Ovary (tissue), 7 donors: ENCODE measurements at regions not wholly inside any gene's neighbourhood (a gene's known extent, or its start where the extent isn't known, plus 50 kb on each side); places are given as distances from the start of the nearest gene placed in this dataset.

Experiments used
- DNase-seq, 5 donors: peaks; one replicate each; pipeline ENCODE4 v3.0.0-alpha.2; 2019 to 2020
- H3K27ac ChIP-seq, 2 donors: fragments of 200-600 bp; one replicate each; pipeline versions ENCODE4 v1.5.1 to v1.8.0; 2019 to 2022
- H3K27me3 ChIP-seq: fragments of 200-600 bp; one replicate; pipeline ENCODE4 v1.8.0; 2022
- H3K36me3 ChIP-seq: fragments of 200-600 bp; sonication (generic); one replicate; pipeline ENCODE4 v1.5.1; 2019
- H3K4me1 ChIP-seq: one replicate; pipeline ENCODE4 v1.8.1; 2013; ENCODE audit warnings: mild to moderate bottlenecking, moderate library complexity; ENCODE audit not compliant: insufficient read depth
- H3K4me3 ChIP-seq: fragments of 200-600 bp; sonication (generic); one replicate; pipeline ENCODE4 v1.5.1; 2017
- H3K9me3 ChIP-seq, 2 donors: fragments of 200-600 bp in 1 of 2; sonication (generic) in 1 of 2; one replicate each; pipeline versions ENCODE4 v1.5.1 to v1.8.1; 2013 to 2019; ENCODE audit warnings: mild to moderate bottlenecking in 1 of 2, moderate library complexity in 1 of 2
- EP300 ChIP-seq: sonication (generic); formaldehyde crosslinking; IDR thresholded peaks from one replicate; pipeline ENCODE4 v1.6.1; 2017; ENCODE audit warnings: antibody characterized with exemption
- POLR2A ChIP-seq: fragments of 450-650 bp; IDR thresholded peaks from one replicate; pipeline ENCODE4 v1.6.1; 2017; ENCODE audit warnings: antibody characterized with exemption, mild to moderate bottlenecking, moderate library complexity
- WGBS, 3 donors: extraction: QIAGEN DNeasy Blood & Tissue Kit in 1 of 3; methylation state at CpG; one replicate each; pipeline versions ENCODE4 v1.1.5 to v1.1.7; 2013 to 2017; 5-methylcytosine and 5-hydroxymethylcytosine counted together
- intact Hi-C, 4 donors: fragments of 100-400 bp; cut with DNase I; formaldehyde crosslinking; loops; one replicate each; pipeline versions ENCODE4 v1.11.0 to v1.15.1; 2022 to 2023
- TF ChIP-seq, protein P1 (sequence below), 3 donors: fragments of 450-650 bp in 2 of 3; fragments of 200-600 bp in 1 of 3; IDR thresholded peaks; one replicate each; pipeline versions ENCODE4 v1.5.1 to v1.8.0; 2016 to 2022; ENCODE audit warnings: antibody characterized with exemption in 3 of 3, mild to moderate bottlenecking in 1 of 3
- donor health status: DM: no; HTN: no; CAD: no; lungs with moderate emphysema.
- donor health status: DM: no; HTN: no; CAD: no.
- donor health status: Bipolar disorder and iron deficiency.
- donor health status: DM: no; HTN: no; CAD: no.
- donor health status: DM: yes; HTN: yes; CAD: no.

DNA sequence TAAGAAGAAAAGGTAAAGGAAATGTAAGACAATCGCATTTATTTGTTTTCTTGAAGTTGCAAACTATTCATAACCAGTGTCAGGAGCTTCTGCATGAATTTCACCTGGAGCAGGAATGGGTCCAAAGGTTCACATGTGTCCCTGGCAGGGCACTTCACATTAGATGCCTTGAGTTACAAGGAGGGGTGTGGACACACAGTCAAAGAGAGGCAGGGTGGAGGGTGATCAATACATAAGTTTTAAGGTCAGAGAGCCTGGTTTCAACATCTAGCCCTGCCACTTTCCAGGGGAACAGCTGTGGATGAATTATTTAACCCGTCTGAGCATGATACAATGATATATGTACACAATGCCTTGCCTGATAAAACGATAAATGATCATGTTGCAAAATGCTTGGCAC lies 321.4 kb downstream of the CYP26B1 start:
- no peak overlapping the region for H3K27ac ChIP-seq
- TF ChIP-seq POLR2A (no peak), EP300 (no peak)
- TF ChIP-seq, protein P1, sequence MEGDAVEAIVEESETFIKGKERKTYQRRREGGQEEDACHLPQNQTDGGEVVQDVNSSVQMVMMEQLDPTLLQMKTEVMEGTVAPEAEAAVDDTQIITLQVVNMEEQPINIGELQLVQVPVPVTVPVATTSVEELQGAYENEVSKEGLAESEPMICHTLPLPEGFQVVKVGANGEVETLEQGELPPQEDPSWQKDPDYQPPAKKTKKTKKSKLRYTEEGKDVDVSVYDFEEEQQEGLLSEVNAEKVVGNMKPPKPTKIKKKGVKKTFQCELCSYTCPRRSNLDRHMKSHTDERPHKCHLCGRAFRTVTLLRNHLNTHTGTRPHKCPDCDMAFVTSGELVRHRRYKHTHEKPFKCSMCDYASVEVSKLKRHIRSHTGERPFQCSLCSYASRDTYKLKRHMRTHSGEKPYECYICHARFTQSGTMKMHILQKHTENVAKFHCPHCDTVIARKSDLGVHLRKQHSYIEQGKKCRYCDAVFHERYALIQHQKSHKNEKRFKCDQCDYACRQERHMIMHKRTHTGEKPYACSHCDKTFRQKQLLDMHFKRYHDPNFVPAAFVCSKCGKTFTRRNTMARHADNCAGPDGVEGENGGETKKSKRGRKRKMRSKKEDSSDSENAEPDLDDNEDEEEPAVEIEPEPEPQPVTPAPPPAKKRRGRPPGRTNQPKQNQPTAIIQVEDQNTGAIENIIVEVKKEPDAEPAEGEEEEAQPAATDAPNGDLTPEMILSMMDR (IDR thresholded peaks at IDR 0.05), result no peak
- no peaks in the 10 kb centered on the region for H3K4me1 ChIP-seq
- H3K9me3 ChIP-seq, result no peaks in the 10 kb centered on the region
- no peak overlapping the region for H3K4me3 ChIP-seq
- 79 to 84% (median 80%) methylated on average over 3 of the region's 3 CpGs for WGBS, 3 donors
- H3K27me3 ChIP-seq, result no peaks in the 10 kb centered on the region
- no peak for DNase-seq
- H3K36me3 ChIP-seq, result no peaks in the 10 kb centered on the region
- intact Hi-C loops, result no loop called here

DNA sequence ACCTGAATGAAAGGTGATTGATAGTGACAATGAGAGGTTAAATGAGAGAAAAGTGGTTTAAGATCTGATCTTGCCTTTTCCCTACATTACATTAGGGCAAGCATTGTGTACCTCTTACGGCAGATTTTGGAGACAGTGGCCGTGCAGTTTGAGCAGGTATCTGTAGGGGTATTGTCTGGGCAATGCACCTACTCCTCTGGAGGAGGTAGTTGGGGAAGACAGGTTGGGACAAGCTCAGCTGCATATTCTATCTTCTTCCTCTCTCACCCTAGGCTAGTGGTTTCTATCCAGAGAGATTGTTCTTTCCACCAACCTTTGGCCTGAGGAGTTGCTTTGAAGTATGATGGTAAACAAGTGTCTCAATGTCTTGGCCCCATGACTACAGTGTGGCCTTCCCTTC lies 323.2 kb downstream of the CYP26B1 start:
- H3K36me3 ChIP-seq, result no peaks in the 10 kb centered on the region
- H3K9me3 ChIP-seq, result no peaks in the 10 kb centered on the region
- WGBS, 3 donors, result 92 to 95% (median 94%) methylated on average over 2 of the region's 2 CpGs
- H3K4me1 ChIP-seq, result no peaks in the 10 kb centered on the region
- no peak overlapping the region for H3K27ac ChIP-seq
- no peak for TF ChIP-seq EP300
- TF ChIP-seq POLR2A, result no peak
- TF ChIP-seq, protein P1 (IDR thresholded peaks at IDR 0.05), result no peak
- H3K4me3 ChIP-seq, result no peak overlapping the region
- intact Hi-C loops, result no loop called here
- no peak for DNase-seq
- no peaks in the 10 kb centered on the region for H3K27me3 ChIP-seq

DNA sequence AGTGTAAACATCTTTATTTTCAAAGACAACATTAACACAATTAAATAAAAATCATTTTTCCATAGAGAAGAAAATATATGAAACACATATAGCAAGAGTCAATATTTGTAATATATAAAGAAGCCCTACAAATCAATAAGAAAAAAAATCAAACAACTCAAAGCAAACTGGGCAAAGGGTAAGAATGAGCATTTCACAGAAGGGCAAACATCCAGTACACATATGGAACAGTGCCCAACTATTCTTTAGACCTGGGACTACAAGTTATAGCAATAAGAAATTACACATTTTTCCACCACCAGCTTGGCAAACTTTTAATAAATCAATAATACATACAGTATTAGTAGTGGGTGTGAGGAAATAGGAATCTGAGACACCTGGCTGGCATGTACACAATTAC lies 324.1 kb downstream of the CYP26B1 start:
- no peak overlapping the region for H3K4me3 ChIP-seq
- H3K36me3 ChIP-seq, result no peaks in the 10 kb centered on the region
- intact Hi-C loops, result no loop called here
- no peak overlapping the region for H3K27ac ChIP-seq
- no peaks in the 10 kb centered on the region for H3K27me3 ChIP-seq
- H3K4me1 ChIP-seq, result no peaks in the 10 kb centered on the region
- DNase-seq, result no peak
- no peaks in the 10 kb centered on the region for H3K9me3 ChIP-seq
- TF ChIP-seq POLR2A (no peak), EP300 (no peak)
- TF ChIP-seq, protein P1 (IDR thresholded peaks at IDR 0.05), result no peak

DNA sequence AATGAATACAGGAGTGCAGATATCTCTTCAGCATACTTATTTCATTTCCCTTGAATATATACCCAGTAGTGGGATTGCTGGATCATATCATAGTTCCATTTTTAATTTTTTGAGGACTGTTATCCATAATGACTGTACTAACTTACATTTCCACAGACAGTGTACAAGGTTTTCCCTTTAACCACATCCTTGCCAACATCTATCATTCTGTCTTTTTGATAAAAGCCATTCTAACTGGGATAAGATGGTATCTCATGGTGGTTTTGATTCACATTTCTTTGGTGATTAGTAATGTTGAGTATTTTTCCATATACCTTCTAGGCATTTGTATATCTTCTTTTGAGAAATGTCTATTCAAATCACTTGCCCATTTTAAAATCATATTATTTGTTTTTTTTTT lies 325.2 kb downstream of the CYP26B1 start:
- Histone ChIP-seq H3K27ac (no peak overlapping the region), H3K4me3 (no peak overlapping the region), H3K4me1 (no peaks in the 10 kb centered on the region), H3K36me3 (no peaks in the 10 kb centered on the region), H3K9me3 (no peaks in the 10 kb centered on the region), H3K27me3 (no peaks in the 10 kb centered on the region)
- intact Hi-C loops, result no loop called here
- TF ChIP-seq POLR2A, result no peak
- no peak for TF ChIP-seq EP300
- no peak for DNase-seq

DNA sequence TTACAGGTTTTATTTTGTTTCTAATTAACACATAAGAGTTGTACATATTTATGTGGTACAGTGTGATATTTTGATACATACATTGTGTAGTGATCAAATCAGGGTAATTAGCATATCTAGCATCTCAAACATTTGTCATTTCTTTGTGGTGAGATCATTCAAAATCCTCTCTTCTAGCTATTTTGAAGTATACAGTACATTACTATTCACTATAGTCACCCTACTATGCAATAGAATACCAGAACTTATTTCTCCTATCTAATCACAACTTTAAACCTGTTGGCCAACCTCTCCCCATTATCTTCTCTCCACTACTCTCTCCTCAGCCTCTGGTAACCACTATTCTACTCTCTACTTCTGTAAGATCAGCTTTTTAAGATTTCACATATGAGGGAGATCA lies 325.8 kb downstream of the CYP26B1 start:
- no peak for TF ChIP-seq EP300
- no peak for TF ChIP-seq POLR2A
- TF ChIP-seq, protein P1 (IDR thresholded peaks at IDR 0.05), result no peak
- Histone ChIP-seq H3K27me3 (no peaks in the 10 kb centered on the region), H3K9me3 (no peaks in the 10 kb centered on the region), H3K4me1 (no peaks in the 10 kb centered on the region), H3K36me3 (no peaks in the 10 kb centered on the region), H3K27ac (no peak overlapping the region), H3K4me3 (no peak overlapping the region)
- no peak for DNase-seq
- intact Hi-C loops, result no loop called here
